HCT116 (cell line): ENCODE measurements at regions not wholly inside any gene's neighbourhood (a gene's known extent, or its start where the extent isn't known, plus 50 kb on each side); places are given as distances from the start of the nearest gene placed in this dataset.

Experiments used
- CEBPB ChIP-seq: IDR thresholded peaks from 2 replicates; pipeline ENCODE4 v1.6.1; 2012; ENCODE audit warnings: low read depth
- CTCF ChIP-seq, 3 experiments: fragments of 200-600 bp in 1 of 3; sonication (generic) in 1 of 3; IDR thresholded peaks in 2 of 3; conservative IDR thresholded peaks in 1 of 3; 2 replicates each; pipeline ENCODE4 v1.5.1; 2012 to 2017; ENCODE audit warnings: low read depth in 2 of 3, low read length in 2 of 3, antibody characterized with exemption in 1 of 3, borderline replicate concordance in 1 of 3, control low read depth in 1 of 3, mild to moderate bottlenecking in 1 of 3, mixed read lengths in 1 of 3, mixed run types in 1 of 3, moderate library complexity in 1 of 3; ENCODE audit not compliant: insufficient read depth in 1 of 3
- EGR1 ChIP-seq: IDR thresholded peaks from 2 replicates; pipeline ENCODE4 v1.6.1; 2012; ENCODE audit warnings: low read depth
- ELF1 ChIP-seq: IDR thresholded peaks from 2 replicates; pipeline ENCODE4 v1.6.1; 2012; ENCODE audit warnings: low read depth, borderline replicate concordance
- EZH2 ChIP-seq: fragments of 200-600 bp; sonication (generic); IDR thresholded peaks from 2 replicates; pipeline ENCODE4 v1.6.1; 2017; ENCODE audit warnings: antibody characterized with exemption, mixed run types
- POLR2A ChIP-seq: IDR thresholded peaks from 2 replicates; pipeline ENCODE4 v1.7.0; 2011; ENCODE audit warnings: borderline replicate concordance; ENCODE audit not compliant: insufficient read depth, insufficient read length; ENCODE audit errors: extremely low read depth
- POLR2AphosphoS5 ChIP-seq: IDR thresholded peaks from 2 replicates; pipeline ENCODE4 v1.6.1; 2011; ENCODE audit warnings: mild to moderate bottlenecking, low read depth, low read length, moderate library complexity
- RAD21 ChIP-seq: IDR thresholded peaks from 2 replicates; pipeline ENCODE4 v1.6.1; 2012; ENCODE audit warnings: low read depth, mild to moderate bottlenecking
- SP1 ChIP-seq: IDR thresholded peaks from 2 replicates; pipeline ENCODE4 v1.6.1; 2012; ENCODE audit warnings: low read depth
- TCF7L2 ChIP-seq: IDR thresholded peaks from 2 replicates; pipeline ENCODE4 v1.7.0; 2011; ENCODE audit warnings: borderline replicate concordance, inconsistent platforms; ENCODE audit not compliant: insufficient read depth, insufficient read length; ENCODE audit errors: extremely low read depth
- ZNF274 ChIP-seq: fragments of 200-500 bp; sonication (Bioruptor generic); IDR thresholded peaks from 2 replicates; pipeline ENCODE4 v1.6.1; 2014; ENCODE audit warnings: mild to moderate bottlenecking, low read depth, low read length, inconsistent platforms

- TF ChIP-seq TCF7L2 = no peak
- TF ChIP-seq EZH2 = no peak
- no peak for TF ChIP-seq SP1
- TF ChIP-seq RAD21 = no peak
- TF ChIP-seq ZNF274 = no peak
- no peak for TF ChIP-seq ELF1
- TF ChIP-seq CTCF (IDR thresholded peaks at IDR 0.05 in 2 of 3, conservative IDR thresholded peaks at IDR 0.05 in 1 of 3; ENCODE audit: borderline replicate concordance in 1 of 3, insufficient read depth in 1 of 3, low read depth in 2 of 3, low read length in 2 of 3) = no peak
- TF ChIP-seq POLR2A = no peak
- TF ChIP-seq EGR1 = no peak
- no peak for TF ChIP-seq CEBPB
- TF ChIP-seq POLR2AphosphoS5 = no peak
Observed at GRCh38 chr5:145403992-145404391, 431.1 kb downstream of the PRELID2 start.
